WTC11 (cell line): ENCODE measurements at regions not wholly inside any gene's neighbourhood (a gene's known extent, or its start where the extent isn't known, plus 50 kb on each side); places are given as distances from the start of the nearest gene placed in this dataset.

ENCODE experiments used
- ATAC-seq: fragments of 200-7000 bp; cut with Tn5 transposase; 2 replicates; pipeline ENCODE4 v1.10.0; 2021; ENCODE audit warnings: mild to moderate bottlenecking, moderate library complexity
- CTCF ChIA-PET: fragments of 300-600 bp; sonication (Branson Sonifier 250); formaldehyde crosslinking; loops from one replicate; lab custom pipeline; 2021; ENCODE audit warnings: antibody characterized with exemption; lab: Charles Lee
- POLR2A ChIA-PET: fragments of 350-600 bp; sonication (Branson Sonifier 250); formaldehyde crosslinking; loops from one replicate; lab custom pipeline; 2021; ENCODE audit warnings: antibody characterized with exemption; lab: Charles Lee
- DNase-seq: peaks from one replicate; pipeline ENCODE4 v3.0.0; 2021; ENCODE audit warnings: low spot score
- H3K27ac Mint-ChIP-seq: 2 replicates; pipeline ENCODE4 v1.8.0; 2021; ENCODE audit warnings: mixed read lengths
- H3K27me3 Mint-ChIP-seq: 2 replicates; pipeline ENCODE4 v1.8.0; 2021; ENCODE audit warnings: low read depth, mild to moderate bottlenecking, moderate library complexity, mixed read lengths
- H3K36me3 Mint-ChIP-seq: 2 replicates; pipeline ENCODE4 v1.8.0; 2021; ENCODE audit warnings: mixed read lengths
- H3K4me1 Mint-ChIP-seq: 2 replicates; pipeline ENCODE4 v1.8.0; 2022; ENCODE audit warnings: mixed read lengths
- H3K4me3 Mint-ChIP-seq: 2 replicates; pipeline ENCODE4 v1.8.0; 2021; ENCODE audit warnings: mild to moderate bottlenecking, moderate library complexity, mixed read lengths
- H3K9me3 Mint-ChIP-seq: 2 replicates; pipeline ENCODE4 v1.8.0; 2021; ENCODE audit warnings: mixed read lengths
- AFF4 ChIP-seq: sonication (generic); formaldehyde crosslinking; IDR thresholded peaks from 2 replicates; pipeline ENCODE4 v1.8.1; 2023; ENCODE audit warnings: mild to moderate bottlenecking, missing genetic modification reagents, borderline replicate concordance
- CBFB ChIP-seq: sonication (generic); formaldehyde crosslinking; IDR thresholded peaks from 2 replicates; pipeline ENCODE4 v1.8.1; 2022; ENCODE audit warnings: mild to moderate bottlenecking, low read depth, missing genetic modification reagents
- ELF4 ChIP-seq: sonication (generic); formaldehyde crosslinking; IDR thresholded peaks from 2 replicates; pipeline ENCODE4 v1.8.1; 2022; ENCODE audit warnings: low read depth, mild to moderate bottlenecking, moderate library complexity, missing genetic modification reagents
- EMX1 ChIP-seq: fragments of 250-450 bp; sonication (Bioruptor Pico); IDR thresholded peaks from 2 replicates; pipeline ENCODE4 v1.8.0; 2021; ENCODE audit warnings: mild to moderate bottlenecking
- FOXK1 ChIP-seq: sonication (generic); formaldehyde crosslinking; IDR thresholded peaks from 2 replicates; pipeline ENCODE4 v1.8.0; 2022; ENCODE audit warnings: mild to moderate bottlenecking, moderate library complexity, missing genetic modification reagents
- FOXP1 ChIP-seq: sonication (generic); formaldehyde crosslinking; IDR thresholded peaks from 2 replicates; pipeline ENCODE4 v1.8.0; 2022; ENCODE audit warnings: missing genetic modification reagents, mild to moderate bottlenecking, moderate library complexity, borderline replicate concordance
- GABPB1 ChIP-seq: sonication (generic); formaldehyde crosslinking; IDR thresholded peaks from 2 replicates; pipeline ENCODE4 v1.8.1; 2023; ENCODE audit warnings: mild to moderate bottlenecking, missing genetic modification reagents
- IRF1 ChIP-seq: sonication (generic); formaldehyde crosslinking; IDR thresholded peaks from 2 replicates; pipeline ENCODE4 v1.8.0; 2023; ENCODE audit warnings: missing genetic modification reagents
- MAX ChIP-seq: sonication (generic); formaldehyde crosslinking; IDR thresholded peaks from 2 replicates; pipeline ENCODE4 v1.8.0; 2022; ENCODE audit warnings: mild to moderate bottlenecking, missing genetic modification reagents
- PRRX2 ChIP-seq: fragments of 250-450 bp; sonication (Bioruptor Pico); IDR thresholded peaks from 2 replicates; pipeline ENCODE4 v1.8.0; 2021; ENCODE audit warnings: mild to moderate bottlenecking
- RORB ChIP-seq: fragments of 250-450 bp; sonication (Bioruptor Pico); IDR thresholded peaks from 2 replicates; pipeline ENCODE4 v1.9.0; 2021; ENCODE audit warnings: mild to moderate bottlenecking
- SP1 ChIP-seq: sonication (generic); formaldehyde crosslinking; conservative IDR thresholded peaks from 2 replicates; pipeline ENCODE4 v1.8.1; 2022; ENCODE audit warnings: missing genetic modification reagents
- STAT6 ChIP-seq: sonication (generic); formaldehyde crosslinking; conservative IDR thresholded peaks from 2 replicates; pipeline ENCODE4 v1.8.1; 2023; ENCODE audit warnings: mild to moderate bottlenecking, low read depth, missing genetic modification reagents, moderate library complexity
- TEAD4 ChIP-seq: sonication (generic); formaldehyde crosslinking; IDR thresholded peaks from 2 replicates; pipeline ENCODE4 v1.8.0; 2022; ENCODE audit warnings: mild to moderate bottlenecking, missing genetic modification reagents
- TP53 ChIP-seq: sonication (generic); formaldehyde crosslinking; IDR thresholded peaks from 2 replicates; pipeline ENCODE4 v1.8.1; 2023; ENCODE audit warnings: mild to moderate bottlenecking, missing genetic modification reagents
- ZNF263 ChIP-seq: sonication (generic); formaldehyde crosslinking; IDR thresholded peaks from 2 replicates; pipeline ENCODE4 v1.8.1; 2022; ENCODE audit warnings: low read depth, mild to moderate bottlenecking, moderate library complexity, missing genetic modification reagents
- ZNF396 ChIP-seq: fragments of 250-450 bp; sonication (Bioruptor Pico); IDR thresholded peaks from 2 replicates; pipeline ENCODE4 v1.8.0; 2021; ENCODE audit warnings: mild to moderate bottlenecking, moderate library complexity, borderline replicate concordance
- TF ChIP-seq, protein P1 (sequence below): sonication (generic); formaldehyde crosslinking; conservative IDR thresholded peaks from 2 replicates; pipeline ENCODE4 v1.8.1; 2022; ENCODE audit warnings: mild to moderate bottlenecking, missing genetic modification reagents
- TF ChIP-seq, protein P2 (sequence below): sonication (generic); formaldehyde crosslinking; IDR thresholded peaks from 2 replicates; pipeline ENCODE4 v1.8.1; 2022; ENCODE audit warnings: mild to moderate bottlenecking, missing genetic modification reagents, moderate library complexity, borderline replicate concordance

- ATAC-seq (peak; percentile 62), DNase-seq (peak; percentile 34)
- no peaks in the 10 kb centered on the region for H3K9me3 Mint-ChIP-seq
- ChIA-PET CTCF (interaction anchor here (0.5 to 1.7 kb wide), 16 partner anchors 9 to 521 kb away, joined by 3 to 12 read pairs (median 3); no protein-coding TSS in a partner anchor), POLR2A (no interaction called here)
- H3K27me3 Mint-ChIP-seq, result no peaks in the 10 kb centered on the region; the same call in 1 of the 2 replicates
- no peak for TF ChIP-seq ZNF396
- TF ChIP-seq, protein P1, sequence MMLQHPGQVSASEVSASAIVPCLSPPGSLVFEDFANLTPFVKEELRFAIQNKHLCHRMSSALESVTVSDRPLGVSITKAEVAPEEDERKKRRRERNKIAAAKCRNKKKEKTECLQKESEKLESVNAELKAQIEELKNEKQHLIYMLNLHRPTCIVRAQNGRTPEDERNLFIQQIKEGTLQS, result no peak
- no peak overlapping the region for H3K27ac Mint-ChIP-seq
- H3K4me3 Mint-ChIP-seq, result no peak overlapping the region
- H3K36me3 Mint-ChIP-seq, result no peaks in the 10 kb centered on the region
- H3K4me1 Mint-ChIP-seq, result peaks cover 16% of the 10 kb centered on the region
Measured at GRCh38 chr12:113766131-113766878, 199.8 kb downstream of the RBM19 start.

GRCh38 chr12:113764661-113765060 lies 201.5 kb downstream of the RBM19 start:
- TF ChIP-seq GABPB1 (CRISPR knock-in tag) (no peak), EMX1 (CRISPR knock-in tag) (no peak), PRRX2 (CRISPR knock-in tag) (no peak), CBFB (CRISPR knock-in tag) (no peak), FOXK1 (CRISPR knock-in tag) (no peak), IRF1 (CRISPR knock-in tag) (no peak), STAT6 (no peak), TP53 (CRISPR knock-in tag) (no peak), RORB (CRISPR knock-in tag) (no peak), FOXP1 (CRISPR knock-in tag) (no peak), TEAD4 (CRISPR knock-in tag) (no peak), MAX (CRISPR knock-in tag) (no peak)
- TF ChIP-seq, protein P2, sequence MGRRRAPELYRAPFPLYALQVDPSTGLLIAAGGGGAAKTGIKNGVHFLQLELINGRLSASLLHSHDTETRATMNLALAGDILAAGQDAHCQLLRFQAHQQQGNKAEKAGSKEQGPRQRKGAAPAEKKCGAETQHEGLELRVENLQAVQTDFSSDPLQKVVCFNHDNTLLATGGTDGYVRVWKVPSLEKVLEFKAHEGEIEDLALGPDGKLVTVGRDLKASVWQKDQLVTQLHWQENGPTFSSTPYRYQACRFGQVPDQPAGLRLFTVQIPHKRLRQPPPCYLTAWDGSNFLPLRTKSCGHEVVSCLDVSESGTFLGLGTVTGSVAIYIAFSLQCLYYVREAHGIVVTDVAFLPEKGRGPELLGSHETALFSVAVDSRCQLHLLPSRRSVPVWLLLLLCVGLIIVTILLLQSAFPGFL (CRISPR knock-in tag), result no peak
- Mint-ChIP-seq H3K27ac (no peak overlapping the region), H3K4me3 (no peak overlapping the region), H3K27me3 (peaks cover 3% of the 10 kb centered on the region; the same call in 1 of the 2 replicates), H3K9me3 (no peaks in the 10 kb centered on the region), H3K36me3 (no peaks in the 10 kb centered on the region), H3K4me1 (peaks cover 16% of the 10 kb centered on the region)
- no peak for DNase-seq
- POLR2A ChIA-PET, result no interaction called here
- CTCF ChIA-PET, result no interaction called here
- ATAC-seq, result no peak

GRCh38 chr12:113762882-113763816 lies 203.0 kb downstream of the RBM19 start:
- Mint-ChIP-seq H3K27me3 (peaks cover 15% of the 10 kb centered on the region), H3K36me3 (no peaks in the 10 kb centered on the region), H3K4me3 (no peak overlapping the region), H3K27ac (no peak overlapping the region), H3K9me3 (no peaks in the 10 kb centered on the region), H3K4me1 (peaks cover 16% of the 10 kb centered on the region)
- no peak for DNase-seq
- no peak; the same call in 1 of the 2 replicates for ATAC-seq
- ChIA-PET CTCF (interaction anchor here (0.6 to 2.0 kb wide), 3 partner anchors 15 to 301 kb away, joined by 3 to 8 read pairs (median 4); no protein-coding TSS in a partner anchor), POLR2A (no interaction called here)
- TF ChIP-seq RORB (CRISPR knock-in tag) (no peak), AFF4 (CRISPR knock-in tag) (no peak), SP1 (CRISPR knock-in tag) (no peak), ZNF263 (CRISPR knock-in tag) (no peak), ELF4 (no peak)
